Neuronal stem cell (in vitro differentiated cells): ENCODE measurements at regions not wholly inside any gene's neighbourhood (a gene's known extent, or its start where the extent isn't known, plus 50 kb on each side); places are given as distances from the start of the nearest gene placed in this dataset.

Experiments used
- DNase-seq: peaks from one replicate; pipeline ENCODE4 v3.0.0-alpha.2; 2013; ENCODE audit warnings: low spot score
- H2AFZ ChIP-seq: one replicate; pipeline ENCODE4 v1.6.1; 2013; ENCODE audit warnings: mild to moderate bottlenecking, low read length, inconsistent platforms
- H2AK5ac ChIP-seq: 2 replicates; pipeline ENCODE4 v1.6.1; 2013; ENCODE audit warnings: low read depth, mild to moderate bottlenecking, inconsistent platforms, low read length, moderate library complexity, mixed read lengths
- H2BK120ac ChIP-seq: 2 replicates; pipeline ENCODE4 v1.6.1; 2013; ENCODE audit warnings: low read depth, mild to moderate bottlenecking, inconsistent platforms, low read length, moderate library complexity, mixed read lengths
- H2BK12ac ChIP-seq: one replicate; pipeline ENCODE4 v1.6.1; 2013; ENCODE audit warnings: low read length, inconsistent platforms
- H2BK15ac ChIP-seq: 2 replicates; pipeline ENCODE4 v1.6.1; 2013; ENCODE audit warnings: mild to moderate bottlenecking, low read length, inconsistent platforms, mixed read lengths
- H2BK5ac ChIP-seq: one replicate; pipeline ENCODE4 v1.6.1; 2013; ENCODE audit warnings: inconsistent platforms, mild to moderate bottlenecking, low read length, moderate library complexity
- H3K14ac ChIP-seq: one replicate; pipeline ENCODE4 v1.6.1; 2013; ENCODE audit warnings: low read length, inconsistent platforms
- H3K18ac ChIP-seq: 2 replicates; pipeline ENCODE4 v1.6.1; 2013; ENCODE audit warnings: low read length, inconsistent platforms
- H3K23ac ChIP-seq: 2 replicates; pipeline ENCODE4 v1.6.1; 2013; ENCODE audit warnings: low read depth, mild to moderate bottlenecking, mixed read lengths, low read length, inconsistent platforms; ENCODE audit not compliant: poor library complexity
- H3K27ac ChIP-seq: replicated peaks from 3 replicates; pipeline ENCODE4 v1.5.1; 2013; ENCODE audit warnings: low read length, inconsistent platforms
- H3K27me3 ChIP-seq, 3 experiments: 2 replicates each; pipeline ENCODE4 v1.6.1; 2013; ENCODE audit warnings: low read length in 3 of 3, mild to moderate bottlenecking in 2 of 3, inconsistent platforms in 1 of 3, low read depth in 1 of 3, mixed read lengths in 1 of 3, moderate library complexity in 1 of 3; ENCODE audit not compliant: control insufficient read depth in 3 of 3, insufficient read depth in 3 of 3
- H3K36me3 ChIP-seq, 2 donors: replicated peaks in 1 of 2; 2 replicates each; pipeline ENCODE4 v1.6.1; 2013; ENCODE audit warnings: low read length in 2 of 2; ENCODE audit not compliant: control insufficient read depth in 2 of 2, insufficient read depth in 2 of 2
- H3K4ac ChIP-seq: 2 replicates; pipeline ENCODE4 v1.6.1; 2013; ENCODE audit warnings: inconsistent platforms, mild to moderate bottlenecking, low read length, moderate library complexity
- H3K4me1 ChIP-seq, 2 donors: 1 replicate in 1 of 2; 2 replicates in 1 of 2; pipeline ENCODE4 v1.6.1; 2013; ENCODE audit warnings: low read length in 2 of 2, low read depth in 1 of 2; ENCODE audit not compliant: control insufficient read depth in 2 of 2, insufficient read depth in 1 of 2
- H3K4me2 ChIP-seq: one replicate; pipeline ENCODE4 v1.6.1; 2013; ENCODE audit warnings: mild to moderate bottlenecking, low read length, inconsistent platforms; ENCODE audit not compliant: insufficient read depth, poor library complexity, severe bottlenecking
- H3K4me3 ChIP-seq, 2 donors: 2 replicates each; pipeline ENCODE4 v1.5.1; 2013; ENCODE audit warnings: low read length in 2 of 2, mild to moderate bottlenecking in 2 of 2, inconsistent platforms in 1 of 2, moderate library complexity in 1 of 2
- H3K79me1 ChIP-seq: one replicate; pipeline ENCODE4 v1.6.1; 2013; ENCODE audit warnings: low read depth, mild to moderate bottlenecking, inconsistent platforms, low read length, moderate library complexity
- H3K9ac ChIP-seq: one replicate; pipeline ENCODE4 v1.6.1; 2013; ENCODE audit warnings: mild to moderate bottlenecking, low read depth, low read length, inconsistent platforms; ENCODE audit not compliant: poor library complexity
- H3K9me3 ChIP-seq, 2 donors: replicated peaks in 1 of 2; 2 replicates each; pipeline versions ENCODE3 to v1.6.1; 2013; ENCODE audit warnings: low read length in 2 of 2, mild to moderate bottlenecking in 2 of 2, inconsistent platforms in 1 of 2, low read depth in 1 of 2, mixed read lengths in 1 of 2, moderate library complexity in 1 of 2; ENCODE audit not compliant: control insufficient read depth in 2 of 2, insufficient read depth in 1 of 2
- H4K8ac ChIP-seq: one replicate; pipeline ENCODE4 v1.6.1; 2013; ENCODE audit warnings: low read depth, mild to moderate bottlenecking, inconsistent platforms, low read length, moderate library complexity
- H4K91ac ChIP-seq: one replicate; pipeline ENCODE4 v1.6.1; 2013; ENCODE audit warnings: low read length, low read depth, mild to moderate bottlenecking, inconsistent platforms; ENCODE audit not compliant: poor library complexity
- WGBS, 2 donors: extraction: QIAGEN DNeasy Blood & Tissue Kit; methylation state at CpG; one replicate each; pipeline ENCODE4 v1.1.7; 2013; ENCODE audit warnings: missing lambda C conversion rate in 2 of 2, mixed read lengths in 1 of 2; ENCODE audit not compliant: insufficient read length in 2 of 2, insufficient replicate concordance in 1 of 2; ENCODE audit errors: extremely low coverage in 2 of 2; 5-methylcytosine and 5-hydroxymethylcytosine counted together

DNA sequence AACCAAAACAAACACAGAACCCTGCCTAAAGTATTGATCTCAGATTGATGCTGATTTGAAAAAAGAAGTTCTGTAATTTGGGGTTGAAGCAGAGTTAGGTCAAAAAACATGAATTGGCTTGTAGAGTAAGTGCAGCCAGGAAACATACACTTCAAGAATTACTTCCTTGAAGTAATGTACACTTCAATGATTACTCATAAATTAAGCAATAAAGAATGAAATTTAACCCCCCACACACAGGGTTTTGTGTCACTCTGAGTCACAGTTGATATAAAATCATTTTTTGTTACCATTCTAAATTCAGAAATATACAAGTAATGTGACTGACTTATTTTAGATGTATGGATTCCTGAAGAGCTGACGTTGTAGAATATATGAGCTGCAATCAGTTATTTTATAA is 622.2 kb downstream of the POM121L12 start:
- H2BK120ac ChIP-seq, result no peak overlapping the region
- H2BK15ac ChIP-seq, result no peak overlapping the region
- H3K4me3 ChIP-seq, result no peak overlapping the region
- H2BK5ac ChIP-seq, result no peak overlapping the region
- no peak overlapping the region for H3K4me2 ChIP-seq
- H2BK12ac ChIP-seq, result no peak overlapping the region
- no peak overlapping the region for H4K91ac ChIP-seq
- no peak overlapping the region for H3K9ac ChIP-seq
- no CpG with 5 or more reads among the region's 1 CpG for WGBS, 2 donors
- H3K36me3 ChIP-seq, result no peaks in the 10 kb centered on the region
- no peak overlapping the region for H3K23ac ChIP-seq
- no peak overlapping the region for H2AK5ac ChIP-seq
- H2AFZ ChIP-seq, result no peak overlapping the region
- H3K4me1 ChIP-seq, result peaks cover 0 to 3% of the 10 kb centered on the region in 2 donors
- H3K27ac ChIP-seq, result no peak overlapping the region
- DNase-seq, result no peak
- no peak overlapping the region for H3K18ac ChIP-seq
- H3K79me1 ChIP-seq, result no peaks in the 10 kb centered on the region
- no peak overlapping the region for H3K4ac ChIP-seq
- H3K9me3 ChIP-seq, result no peaks in the 10 kb centered on the region
- H4K8ac ChIP-seq, result no peak overlapping the region
- no peaks in the 10 kb centered on the region for H3K27me3 ChIP-seq
- H3K14ac ChIP-seq, result no peak overlapping the region

GRCh38 chr7:53658951-53659350 is 623.5 kb downstream of the POM121L12 start:
- no peak overlapping the region for H2BK120ac ChIP-seq
- no peaks in the 10 kb centered on the region for H3K9me3 ChIP-seq
- H2BK12ac ChIP-seq, result no peak overlapping the region
- H2BK15ac ChIP-seq, result no peak overlapping the region
- H3K36me3 ChIP-seq, result no peaks in the 10 kb centered on the region
- H2BK5ac ChIP-seq, result no peak overlapping the region
- H3K79me1 ChIP-seq, result no peaks in the 10 kb centered on the region
- H4K8ac ChIP-seq, result no peak overlapping the region
- no peak overlapping the region for H2AK5ac ChIP-seq
- H3K4me1 ChIP-seq, result peaks cover 0 to 3% of the 10 kb centered on the region in 2 donors
- no peak overlapping the region for H3K14ac ChIP-seq
- no peak for DNase-seq
- no peak overlapping the region for H3K23ac ChIP-seq
- H3K27me3 ChIP-seq, result no peaks in the 10 kb centered on the region
- no peak overlapping the region for H3K9ac ChIP-seq
- no peak overlapping the region for H3K18ac ChIP-seq
- H3K4me3 ChIP-seq, result no peak overlapping the region
- H2AFZ ChIP-seq, result no peak overlapping the region
- no CpG with 5 or more reads among the region's 3 CpGs for WGBS, 2 donors
- H3K4me2 ChIP-seq, result no peak overlapping the region
- H3K27ac ChIP-seq, result no peak overlapping the region
- H3K4ac ChIP-seq, result no peak overlapping the region
- no peak overlapping the region for H4K91ac ChIP-seq

GRCh38 chr7:53661645-53662217 is 626.3 kb downstream of the POM121L12 start:
- Histone ChIP-seq H3K4me2 (no peak overlapping the region), H3K36me3 (no peaks in the 10 kb centered on the region), H3K4me3 (no peak overlapping the region), H3K4me1 (peaks cover 0 to 3% of the 10 kb centered on the region in 2 donors), H3K18ac (no peak overlapping the region), H3K27me3 (no peaks in the 10 kb centered on the region), H3K9me3 (no peaks in the 10 kb centered on the region), H3K14ac (no peak overlapping the region), H4K91ac (no peak overlapping the region), H3K23ac (no peak overlapping the region), H2BK120ac (no peak overlapping the region), H2AFZ (no peak overlapping the region), H2BK12ac (no peak overlapping the region), H2BK15ac (no peak overlapping the region), H2AK5ac (no peak overlapping the region), H3K4ac (no peak overlapping the region), H4K8ac (no peak overlapping the region), H3K27ac (no peak overlapping the region), H3K9ac (no peak overlapping the region), H3K79me1 (no peaks in the 10 kb centered on the region), H2BK5ac (no peak overlapping the region)
- WGBS, 2 donors, result no CpG with 5 or more reads among the region's 4 CpGs
- DNase-seq, result no peak

DNA sequence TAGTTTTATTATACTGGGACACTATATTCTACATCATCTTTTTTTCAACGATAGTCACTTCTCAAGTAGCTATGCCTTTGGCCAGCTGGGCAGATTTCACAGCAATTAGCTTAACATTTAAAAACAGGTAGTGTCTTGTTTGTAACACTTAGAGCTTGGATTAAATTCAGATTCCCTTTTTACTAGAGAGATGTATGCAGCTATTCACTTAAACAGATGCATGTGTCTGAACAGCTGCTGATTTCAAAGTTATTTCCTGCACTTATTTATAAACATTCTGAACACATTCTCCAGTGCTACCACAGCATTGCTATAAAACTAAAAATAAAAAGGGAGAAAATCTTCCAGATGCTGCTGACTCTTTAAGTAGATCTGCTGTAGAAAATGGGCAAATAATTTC is 637.2 kb downstream of the POM121L12 start:
- no peak for DNase-seq
- Histone ChIP-seq H2BK15ac (no peak overlapping the region), H3K18ac (no peak overlapping the region), H3K27ac (no peak overlapping the region), H3K79me1 (no peaks in the 10 kb centered on the region), H4K91ac (no peak overlapping the region), H3K4ac (no peak overlapping the region), H3K23ac (no peak overlapping the region), H2BK120ac (no peak overlapping the region), H3K14ac (no peak overlapping the region), H3K4me1 (no peaks in the 10 kb centered on the region), H3K4me3 (no peak overlapping the region), H2AK5ac (no peak overlapping the region), H2BK12ac (no peak overlapping the region), H3K9ac (no peak overlapping the region), H2AFZ (no peak overlapping the region), H3K27me3 (no peaks in the 10 kb centered on the region), H2BK5ac (no peak overlapping the region), H4K8ac (no peak overlapping the region), H3K36me3 (no peaks in the 10 kb centered on the region), H3K9me3 (no peaks in the 10 kb centered on the region), H3K4me2 (no peak overlapping the region)
- no CpG with 5 or more reads among the region's 1 CpG for WGBS, 2 donors
